ENCODE measurements at regions not wholly inside any gene's neighbourhood (a gene's known extent, or its start where the extent isn't known, plus 50 kb on each side); places are given as distances from the start of the nearest gene placed in this dataset.

GRCh38 chr4:159006202-159006601 lies 96.7 kb upstream of the RAPGEF2 start:
- Histone ChIP-seq H2AFZ (ENCODE audit: insufficient read depth, low read depth, low read length, poor library complexity, severe bottlenecking) (no peak overlapping the region), H3K27ac (ENCODE audit: low read length in 2 of 2) (no peak overlapping the region), H3K9me3 (ENCODE audit: control extremely low read depth in 1 of 3, control insufficient read depth in 2 of 3, insufficient read depth in 1 of 3, low read length in 2 of 3) (peaks cover 0 to 1% (median 0%) of the 10 kb centered on the region in 3 donors), H3K36me3 (replicated peaks in 1 of 2; ENCODE audit: control extremely low read depth in 1 of 2, control insufficient read depth in 1 of 2, extremely low read depth in 1 of 2, insufficient read depth in 2 of 2, low read length in 1 of 2) (no peaks in the 10 kb centered on the region), H3K4me3 (ENCODE audit: control extremely low read depth in 1 of 5, extremely low read depth in 1 of 5, insufficient read depth in 1 of 5, low read depth in 2 of 5, low read length in 4 of 5) (no peak overlapping the region), H3K27me3 (replicated peaks in 1 of 4; ENCODE audit: control extremely low read depth in 1 of 4, control insufficient read depth in 3 of 4, insufficient read depth in 4 of 4, low read length in 3 of 4) (peaks cover 0 to 8% (median 1%) of the 10 kb centered on the region in 4 experiments), H4K20me1 (ENCODE audit: control insufficient read depth, insufficient read depth, low read length, poor library complexity, severe bottlenecking) (no peaks in the 10 kb centered on the region), H3K4me2 (replicated peaks; ENCODE audit: low read depth, low read length, poor library complexity, severe bottlenecking) (no peak overlapping the region), H3K9ac (ENCODE audit: low read length) (no peak overlapping the region), H3K4me1 (ENCODE audit: control insufficient read depth in 2 of 2, insufficient read depth in 2 of 2, low read length in 2 of 2) (no peaks in the 10 kb centered on the region), H3K79me2 (ENCODE audit: control insufficient read depth, insufficient read depth, low read length) (no peaks in the 10 kb centered on the region)
- ATAC-seq (ENCODE audit: low read depth) (no peak), DNase-seq (no peak)
- Mint-ChIP-seq H3K27me3 (peaks cover 53% of the 10 kb centered on the region), H3K9me3 (ENCODE audit: insufficient read depth) (no peaks in the 10 kb centered on the region), H3K27ac (no peak overlapping the region), H3K4me3 (no peak overlapping the region), H3K4me1 (no peaks in the 10 kb centered on the region)
- 92% methylated on average over 2 of the region's 3 CpGs for WGBS (ENCODE audit: insufficient coverage)
- TF ChIP-seq EZH2 (IDR thresholded peaks at IDR 0.05; ENCODE audit: borderline replicate concordance, insufficient read depth, low read depth, low read length, poor library complexity, severe bottlenecking) (no peak), CTCF (IDR thresholded peaks at IDR 0.05) (no peak)
- intact Hi-C loops (cut with micrococcal nuclease), result no loop called here
- ChIA-PET POLR2A (no interaction called here), CTCF (no interaction called here)

GRCh38 chr4:159008671-159009070 lies 94.2 kb upstream of the RAPGEF2 start:
- H3K27ac Mint-ChIP-seq, result no peak overlapping the region
- no peak for TF ChIP-seq EZH2 (IDR thresholded peaks at IDR 0.05; ENCODE audit: borderline replicate concordance, insufficient read depth, low read depth, low read length, poor library complexity, severe bottlenecking)
- no peak for DNase-seq
- no peak overlapping the region for H3K9ac ChIP-seq (ENCODE audit: low read length)
- no peak overlapping the region for H3K4me2 ChIP-seq (replicated peaks; ENCODE audit: low read depth, low read length, poor library complexity, severe bottlenecking)
- H3K4me1 Mint-ChIP-seq, result no peaks in the 10 kb centered on the region
- H3K4me3 Mint-ChIP-seq, result no peak overlapping the region
- H2AFZ ChIP-seq (ENCODE audit: insufficient read depth, low read depth, low read length, poor library complexity, severe bottlenecking), result no peak overlapping the region
- peaks cover 0 to 8% (median 1%) of the 10 kb centered on the region in 4 experiments for H3K27me3 ChIP-seq (replicated peaks in 1 of 4; ENCODE audit: control extremely low read depth in 1 of 4, control insufficient read depth in 3 of 4, insufficient read depth in 4 of 4, low read length in 3 of 4)
- intact Hi-C loops (cut with micrococcal nuclease), result no loop called here
- H3K79me2 ChIP-seq (ENCODE audit: control insufficient read depth, insufficient read depth, low read length), result no peaks in the 10 kb centered on the region
- ChIA-PET POLR2A (no interaction called here), CTCF (no interaction called here)
- no peaks in the 10 kb centered on the region for H3K9me3 ChIP-seq (ENCODE audit: control extremely low read depth in 1 of 3, control insufficient read depth in 2 of 3, insufficient read depth in 1 of 3, low read length in 2 of 3)
- H3K36me3 ChIP-seq (replicated peaks in 1 of 2; ENCODE audit: control extremely low read depth in 1 of 2, control insufficient read depth in 1 of 2, extremely low read depth in 1 of 2, insufficient read depth in 2 of 2, low read length in 1 of 2), result no peaks in the 10 kb centered on the region
- no CpG with 5 or more reads among the region's 1 CpG for WGBS (ENCODE audit: insufficient coverage)
- no peak for ATAC-seq (ENCODE audit: low read depth)
- no peak overlapping the region for H3K4me3 ChIP-seq (ENCODE audit: control extremely low read depth in 1 of 5, extremely low read depth in 1 of 5, insufficient read depth in 1 of 5, low read depth in 2 of 5, low read length in 4 of 5)
- H3K27ac ChIP-seq (ENCODE audit: low read length in 2 of 2), result no peak overlapping the region
- H3K9me3 Mint-ChIP-seq (ENCODE audit: insufficient read depth), result no peaks in the 10 kb centered on the region
- H3K27me3 Mint-ChIP-seq, result peaks cover 43% of the 10 kb centered on the region
- no peaks in the 10 kb centered on the region for H3K4me1 ChIP-seq (ENCODE audit: control insufficient read depth in 2 of 2, insufficient read depth in 2 of 2, low read length in 2 of 2)
- H4K20me1 ChIP-seq (ENCODE audit: control insufficient read depth, insufficient read depth, low read length, poor library complexity, severe bottlenecking), result no peaks in the 10 kb centered on the region

Measured in B cell (primary cell).